Thyroid gland (tissue), 4 donors: ENCODE measurements at regions not wholly inside any gene's neighbourhood (a gene's known extent, or its start where the extent isn't known, plus 50 kb on each side); places are given as distances from the start of the nearest gene placed in this dataset.

Experiments
- CTCF ChIP-seq, 6 experiments: fragments of 200-600 bp in 3 of 6; fragments of 450-650 bp in 3 of 6; sonication (generic) in 3 of 6; IDR thresholded peaks; one replicate each; pipeline ENCODE4 v1.5.1; 2016 to 2019; ENCODE audit warnings: antibody characterized with exemption in 6 of 6, mild to moderate bottlenecking in 2 of 6, inconsistent platforms in 1 of 6, moderate library complexity in 1 of 6
- POLR2A ChIP-seq, 2 donors: fragments of 450-650 bp; IDR thresholded peaks; one replicate each; pipeline ENCODE4 v1.6.1; 2017; ENCODE audit warnings: antibody characterized with exemption in 2 of 2, mild to moderate bottlenecking in 2 of 2, moderate library complexity in 1 of 2

GRCh38 chr7:49643736-49644135 lies 129.7 kb upstream of the VWC2 start:
- TF ChIP-seq POLR2A (IDR thresholded peaks at IDR 0.05) (no peak), CTCF (IDR thresholded peaks at IDR 0.05) (no peak)
